ENCODE measurements at regions not wholly inside any gene's neighbourhood (a gene's known extent, or its start where the extent isn't known, plus 50 kb on each side); places are given as distances from the start of the nearest gene placed in this dataset.

GRCh38 chr11:91563176-91563575 lies 661.4 kb upstream of the FAT3 start:
- no peak for TF ChIP-seq CTCF (IDR thresholded peaks at IDR 0.05)
- TF ChIP-seq EZH2 (IDR thresholded peaks at IDR 0.05; ENCODE audit: borderline replicate concordance, insufficient read depth, low read depth, low read length, poor library complexity, severe bottlenecking) = no peak
